Loucy (cell line): ENCODE measurements at regions not wholly inside any gene's neighbourhood (a gene's known extent, or its start where the extent isn't known, plus 50 kb on each side); places are given as distances from the start of the nearest gene placed in this dataset.

Experiments
- H2AFZ ChIP-seq: fragments of 200-600 bp; sonication (generic); 2 replicates; pipeline ENCODE4 v1.6.0; 2016; ENCODE audit warnings: antibody characterized with exemption, mild to moderate bottlenecking, low read length, moderate library complexity
- H3F3A ChIP-seq: fragments of 200-600 bp; 2 replicates; pipeline ENCODE4 v1.6.0; 2016; ENCODE audit warnings: antibody characterized with exemption, low read depth, mild to moderate bottlenecking
- H3K27me3 ChIP-seq: fragments of 200-600 bp; sonication (generic); 2 replicates; pipeline ENCODE4 v1.6.1; 2014; ENCODE audit warnings: low read length, mild to moderate bottlenecking; ENCODE audit not compliant: insufficient read depth, poor library complexity, severe bottlenecking
- H3K36me3 ChIP-seq: fragments of 200-600 bp; sonication (generic); 2 replicates; pipeline ENCODE4 v1.6.1; 2016; ENCODE audit warnings: low read length; ENCODE audit not compliant: insufficient read depth
- H3K4me1 ChIP-seq: fragments of 200-600 bp; sonication (generic); 2 replicates; pipeline ENCODE4 v1.5.1; 2014; ENCODE audit warnings: low read length, mild to moderate bottlenecking; ENCODE audit not compliant: insufficient read depth, poor library complexity, severe bottlenecking
- H3K4me2 ChIP-seq: fragments of 200-600 bp; sonication (generic); 2 replicates; pipeline ENCODE4 v1.6.0; 2014; ENCODE audit warnings: antibody characterized with exemption, low read length, low read depth, mild to moderate bottlenecking; ENCODE audit not compliant: poor library complexity, severe bottlenecking
- H3K4me3 ChIP-seq: fragments of 200-600 bp; sonication (generic); 2 replicates; pipeline ENCODE4 v1.5.1; 2014; ENCODE audit warnings: low read length, mild to moderate bottlenecking, mixed read lengths; ENCODE audit not compliant: poor library complexity, severe bottlenecking
- H3K79me2 ChIP-seq: fragments of 200-600 bp; sonication (generic); 2 replicates; pipeline ENCODE4 v1.6.1; 2014; ENCODE audit warnings: low read length; ENCODE audit not compliant: insufficient read depth
- H3K9ac ChIP-seq: fragments of 200-600 bp; sonication (generic); 2 replicates; pipeline ENCODE4 v1.6.0; 2014; ENCODE audit warnings: mild to moderate bottlenecking, low read depth, low read length, moderate library complexity; ENCODE audit not compliant: poor library complexity, severe bottlenecking
- H3K9me2 ChIP-seq: fragments of 200-600 bp; sonication (generic); replicated peaks from 2 replicates; pipeline ENCODE4 v1.6.1; 2016; ENCODE audit warnings: low read depth, low read length, mixed read lengths
- H3K9me3 ChIP-seq: fragments of 200-600 bp; sonication (generic); 2 replicates; pipeline ENCODE4 v1.6.1; 2014; ENCODE audit warnings: mild to moderate bottlenecking, antibody characterized with exemption, low read length, low read depth; ENCODE audit not compliant: insufficient read depth
- H4K20me1 ChIP-seq: fragments of 200-600 bp; sonication (generic); 2 replicates; pipeline ENCODE4 v1.6.0; 2014; ENCODE audit warnings: antibody characterized with exemption, low read length, mild to moderate bottlenecking; ENCODE audit not compliant: insufficient read depth, poor library complexity, severe bottlenecking
- CTCF ChIP-seq: fragments of 200-600 bp; sonication (generic); conservative IDR thresholded peaks from 2 replicates; pipeline ENCODE4 v1.5.1; 2014; ENCODE audit warnings: mild to moderate bottlenecking, antibody characterized with exemption, low read length
- EZH2phosphoT487 ChIP-seq: fragments of 200-600 bp; IDR thresholded peaks from 2 replicates; pipeline ENCODE4 v1.6.1; 2018; ENCODE audit warnings: antibody characterized with exemption, mild to moderate bottlenecking, moderate library complexity, borderline replicate concordance

GRCh38 chr3:82005266-82005665 is 243.8 kb upstream of the GBE1 start:
- H3K4me2 ChIP-seq = no peak overlapping the region
- H3K4me1 ChIP-seq = no peaks in the 10 kb centered on the region
- H4K20me1 ChIP-seq = no peaks in the 10 kb centered on the region
- H3K9ac ChIP-seq = no peak overlapping the region
- no peaks in the 10 kb centered on the region for H3K27me3 ChIP-seq
- H3K4me3 ChIP-seq = no peak overlapping the region
- no peaks in the 10 kb centered on the region for H3K79me2 ChIP-seq
- no peaks in the 10 kb centered on the region for H3K36me3 ChIP-seq
- H3F3A ChIP-seq = no peaks in the 10 kb centered on the region
- no peaks in the 10 kb centered on the region for H3K9me2 ChIP-seq
- TF ChIP-seq EZH2phosphoT487 (no peak), CTCF (no peak)
- H2AFZ ChIP-seq = no peak overlapping the region
- no peaks in the 10 kb centered on the region for H3K9me3 ChIP-seq

GRCh38 chr3:82004266-82004665 is 242.8 kb upstream of the GBE1 start:
- H3K4me3 ChIP-seq = no peak overlapping the region
- H4K20me1 ChIP-seq = no peaks in the 10 kb centered on the region
- H3K4me1 ChIP-seq = no peaks in the 10 kb centered on the region
- H3K27me3 ChIP-seq = no peaks in the 10 kb centered on the region
- no peaks in the 10 kb centered on the region for H3K36me3 ChIP-seq
- H3K9ac ChIP-seq = no peak overlapping the region
- no peak for TF ChIP-seq EZH2phosphoT487
- TF ChIP-seq CTCF = no peak
- H3K9me3 ChIP-seq = no peaks in the 10 kb centered on the region
- H2AFZ ChIP-seq = no peak overlapping the region
- H3F3A ChIP-seq = no peaks in the 10 kb centered on the region
- no peak overlapping the region for H3K4me2 ChIP-seq
- no peaks in the 10 kb centered on the region for H3K79me2 ChIP-seq
- H3K9me2 ChIP-seq = no peaks in the 10 kb centered on the region

GRCh38 chr3:82002986-82003642 is 241.7 kb upstream of the GBE1 start:
- Histone ChIP-seq H4K20me1 (no peaks in the 10 kb centered on the region), H3K36me3 (no peaks in the 10 kb centered on the region), H3F3A (no peaks in the 10 kb centered on the region), H3K9me3 (no peaks in the 10 kb centered on the region), H3K9ac (no peak overlapping the region), H3K4me3 (no peak overlapping the region), H2AFZ (no peak overlapping the region), H3K4me1 (no peaks in the 10 kb centered on the region), H3K9me2 (no peaks in the 10 kb centered on the region), H3K79me2 (no peaks in the 10 kb centered on the region), H3K27me3 (no peaks in the 10 kb centered on the region), H3K4me2 (no peak overlapping the region)
- no peak for TF ChIP-seq EZH2phosphoT487
- no peak for TF ChIP-seq CTCF
